Erythroblast (primary cell): ENCODE measurements at regions not wholly inside any gene's neighbourhood (a gene's known extent, or its start where the extent isn't known, plus 50 kb on each side); places are given as distances from the start of the nearest gene placed in this dataset.

Experiments used
- GATA1 ChIP-seq: IDR thresholded peaks from 2 replicates; pipeline ENCODE4 v1.6.1; 2011; ENCODE audit warnings: low read depth, mild to moderate bottlenecking, control low read depth, low read length, moderate library complexity
- POLR2A ChIP-seq: IDR thresholded peaks from 2 replicates; pipeline ENCODE4 v1.6.1; 2011; ENCODE audit warnings: mild to moderate bottlenecking, low read length

DNA sequence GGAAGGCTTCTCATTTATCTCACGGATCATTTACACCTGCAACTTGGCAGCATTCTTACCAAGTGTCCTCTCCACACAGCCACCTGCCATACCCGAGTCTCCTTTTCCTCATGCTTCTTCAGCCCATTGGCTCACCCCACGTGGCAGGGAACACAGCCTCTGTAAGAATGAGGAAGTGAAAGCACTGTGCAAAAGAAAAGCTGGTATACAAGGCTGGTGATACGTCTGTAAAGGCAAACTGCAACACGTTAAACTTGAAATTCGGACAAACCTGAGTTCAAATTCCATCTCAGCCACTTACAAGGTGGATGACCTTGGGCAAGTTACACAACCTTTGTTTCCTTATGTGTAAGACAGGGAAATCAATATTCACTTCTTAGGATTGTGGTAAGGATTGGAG, 164.0 kb upstream of the RASGEF1B start:
- no peak for TF ChIP-seq POLR2A
- TF ChIP-seq GATA1, result no peak
